ENCODE measurements at regions not wholly inside any gene's neighbourhood (a gene's known extent, or its start where the extent isn't known, plus 50 kb on each side); places are given as distances from the start of the nearest gene placed in this dataset.

DNA sequence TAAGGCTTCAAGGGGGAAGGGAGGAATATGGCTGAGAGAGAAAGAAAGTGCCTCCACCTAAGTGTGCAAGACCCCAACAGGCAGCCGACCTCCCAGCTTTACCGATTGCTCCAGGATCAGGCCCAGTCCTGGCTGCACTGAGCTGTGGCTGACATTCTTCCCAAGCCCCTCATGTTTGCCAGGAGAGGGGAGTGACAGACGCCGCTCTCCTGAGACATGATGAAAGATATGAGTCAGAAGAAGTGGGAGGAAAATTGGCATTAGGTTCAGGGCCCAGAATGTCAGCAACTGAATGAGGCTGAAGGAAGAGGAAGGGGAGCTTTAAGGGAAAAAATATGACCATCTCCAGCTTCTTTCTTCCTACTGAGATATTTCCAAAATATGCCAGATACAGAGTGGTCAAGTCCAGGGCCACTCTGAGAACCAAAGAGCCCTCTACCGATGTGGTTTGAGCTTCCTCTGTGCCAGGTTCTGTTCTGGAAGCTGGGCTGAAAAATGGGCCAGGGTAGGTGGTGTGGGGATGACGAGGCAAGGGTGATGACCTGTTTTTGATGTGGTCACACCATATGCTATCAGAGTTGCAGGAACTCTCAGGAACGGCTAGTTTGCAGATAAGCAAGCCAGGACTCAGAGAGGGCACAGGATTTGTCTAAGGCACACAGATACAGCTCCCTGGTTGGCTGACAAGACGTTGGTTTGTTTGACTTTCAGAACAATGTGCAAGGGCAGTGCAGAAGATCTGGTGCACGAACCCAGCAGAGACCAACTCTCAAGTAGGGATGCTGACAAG, 176.7 kb downstream of the SOX9 start:
- no peak for DNase-seq (ENCODE audit: low read depth in 3 of 3, low spot score in 1 of 3)

DNA sequence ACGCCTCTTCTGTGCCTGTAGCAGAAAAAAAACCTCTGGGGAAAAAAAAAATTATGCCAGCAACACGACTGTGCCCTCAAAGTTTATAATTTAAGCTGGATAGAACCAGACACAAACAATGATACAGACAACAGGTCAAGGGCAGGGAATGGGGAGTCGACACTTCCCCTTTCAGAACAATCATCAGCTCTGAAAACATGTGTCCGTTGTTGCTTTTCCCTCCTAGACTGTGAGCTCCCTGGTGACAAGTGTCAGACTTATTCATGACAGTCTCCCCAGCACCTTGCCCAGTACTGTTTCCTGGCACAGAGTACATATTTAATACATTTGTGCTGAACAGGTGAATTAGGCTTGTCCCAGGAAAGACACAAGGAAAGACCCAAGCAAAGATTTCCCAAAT, 178.3 kb downstream of the SOX9 start:
- no peak for DNase-seq (ENCODE audit: low read depth in 3 of 3, low spot score in 1 of 3)

DNA sequence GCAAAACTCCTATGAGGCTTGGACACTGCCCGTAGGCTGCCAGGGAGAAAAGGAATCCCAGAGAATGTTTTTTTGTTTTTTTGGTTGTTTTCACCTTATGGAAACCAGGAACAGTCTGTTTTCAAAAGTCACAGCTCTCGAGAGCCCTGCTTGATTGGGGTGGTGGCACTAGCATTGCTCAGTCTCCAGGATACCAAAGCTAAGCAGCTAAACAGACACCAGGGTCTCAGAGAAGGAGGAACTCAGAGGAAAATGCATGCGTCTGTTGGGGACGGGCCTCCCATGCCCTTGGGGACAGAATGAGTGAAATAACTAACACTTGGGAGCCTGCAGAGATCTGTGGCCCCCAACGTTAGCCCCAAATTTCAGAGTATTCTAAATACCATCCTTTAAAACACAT, 178.8 kb downstream of the SOX9 start:
- DNase-seq (ENCODE audit: low read depth in 3 of 3, low spot score in 1 of 3): no peak

DNA sequence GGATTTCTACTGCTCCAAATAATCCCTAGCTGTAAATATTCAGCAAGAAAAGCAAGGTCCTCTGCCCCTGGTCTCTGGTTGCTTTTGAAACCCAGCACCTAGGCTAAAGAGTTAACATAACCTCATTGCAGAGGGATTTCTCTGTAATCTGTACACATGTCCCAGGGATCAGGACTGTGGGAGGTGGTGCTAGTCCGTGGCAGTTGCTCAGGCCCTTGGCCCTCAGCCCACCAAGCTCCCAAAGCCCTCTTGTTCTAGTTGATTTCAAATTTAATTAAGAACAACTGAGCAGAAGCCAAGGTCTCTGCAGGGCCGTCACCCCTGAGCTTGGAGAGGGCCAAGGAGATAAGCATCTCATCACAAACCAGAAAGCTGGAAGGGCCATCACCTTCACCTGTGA, 181.1 kb downstream of the SOX9 start:
- no peak for DNase-seq (ENCODE audit: low read depth in 3 of 3, low spot score in 1 of 3)

DNA sequence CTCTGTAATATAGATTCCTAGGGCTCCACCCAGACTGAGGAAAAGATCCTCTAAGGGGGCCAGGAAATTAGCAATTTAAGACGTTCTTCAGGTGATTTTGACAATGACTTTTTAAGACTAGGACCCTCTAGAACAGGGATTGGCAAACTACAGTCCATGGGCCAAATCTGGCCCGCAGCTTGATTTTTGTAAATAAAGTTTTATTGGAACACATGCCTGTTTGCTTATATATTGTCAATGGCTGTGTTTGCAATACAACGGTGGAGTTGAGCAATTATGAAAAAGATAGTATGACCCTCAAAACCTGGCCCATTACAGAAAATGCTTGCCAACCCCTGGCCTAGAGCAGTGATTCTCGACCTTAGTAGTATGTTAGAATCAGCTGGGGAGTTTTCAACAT, 181.9 kb downstream of the SOX9 start:
- no peak for DNase-seq (ENCODE audit: low read depth in 3 of 3, low spot score in 1 of 3)

DNA sequence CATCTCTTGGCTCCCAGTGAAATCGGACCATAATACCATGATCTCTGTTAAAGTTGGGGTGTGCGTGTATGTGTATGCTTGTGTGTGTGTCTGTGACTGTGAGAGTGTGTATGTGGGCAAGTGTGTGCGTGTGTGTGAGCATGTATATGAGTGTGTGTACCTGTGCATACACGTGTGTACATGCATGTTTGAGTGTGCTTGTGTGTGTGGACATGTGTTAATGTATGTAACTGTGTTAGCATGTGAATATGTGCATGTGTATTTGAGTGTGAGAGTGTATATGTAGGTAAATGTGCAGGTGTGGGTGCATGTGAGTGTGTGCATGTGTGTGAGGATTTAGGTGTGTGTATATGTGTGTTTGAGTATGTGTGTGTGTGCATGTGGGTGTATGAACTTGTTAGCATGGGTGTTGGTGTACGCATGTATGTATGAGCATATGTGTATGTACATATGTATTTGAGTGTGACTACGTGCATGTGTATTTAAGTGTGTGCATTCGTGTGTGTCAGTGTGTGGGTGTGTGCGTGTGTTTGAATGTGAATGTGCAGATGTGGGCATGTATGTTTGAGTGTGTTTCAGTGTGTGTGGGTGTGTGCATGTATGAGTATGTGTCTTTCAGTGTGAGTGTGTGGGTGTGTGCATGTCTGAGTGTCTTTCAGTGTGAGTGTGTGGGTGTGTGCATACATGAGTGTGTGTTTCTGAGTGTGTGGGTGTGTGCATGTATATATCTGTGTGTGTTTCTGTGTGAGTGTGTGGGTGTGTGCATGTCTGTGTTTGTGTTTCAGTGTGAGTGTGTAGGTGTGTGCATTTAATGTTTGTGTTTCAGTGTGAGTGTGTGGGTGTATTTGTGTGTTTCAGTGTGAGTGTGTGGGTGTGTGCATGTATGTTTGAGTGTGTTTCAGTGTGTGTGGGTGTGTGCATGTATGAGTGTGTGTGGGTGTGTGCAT, 183.2 kb downstream of the SOX9 start:
- DNase-seq (ENCODE audit: low read depth in 3 of 3, low spot score in 1 of 3): no peak

DNA sequence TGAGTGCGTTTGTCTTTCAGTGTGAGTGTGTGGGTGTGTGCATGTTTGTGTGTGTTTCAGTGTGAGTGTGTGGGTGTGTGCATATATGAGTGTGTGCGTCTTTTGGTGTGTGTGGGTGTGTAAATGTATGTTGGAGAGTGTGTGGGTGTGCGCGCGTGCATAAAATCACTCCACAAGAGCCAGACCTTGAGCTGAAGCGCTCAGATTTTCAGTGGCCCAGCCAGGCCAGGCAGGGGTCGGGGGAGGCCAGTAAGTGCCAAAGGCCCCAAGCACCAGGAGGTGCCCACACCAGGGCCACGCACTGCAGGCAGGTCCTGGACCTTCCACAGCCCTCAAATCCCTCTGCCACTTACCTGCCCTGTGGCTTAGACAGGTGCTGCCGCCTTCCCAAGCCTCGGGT, 184.0 kb downstream of the SOX9 start:
- no peak for DNase-seq (ENCODE audit: low read depth in 3 of 3, low spot score in 1 of 3)

DNA sequence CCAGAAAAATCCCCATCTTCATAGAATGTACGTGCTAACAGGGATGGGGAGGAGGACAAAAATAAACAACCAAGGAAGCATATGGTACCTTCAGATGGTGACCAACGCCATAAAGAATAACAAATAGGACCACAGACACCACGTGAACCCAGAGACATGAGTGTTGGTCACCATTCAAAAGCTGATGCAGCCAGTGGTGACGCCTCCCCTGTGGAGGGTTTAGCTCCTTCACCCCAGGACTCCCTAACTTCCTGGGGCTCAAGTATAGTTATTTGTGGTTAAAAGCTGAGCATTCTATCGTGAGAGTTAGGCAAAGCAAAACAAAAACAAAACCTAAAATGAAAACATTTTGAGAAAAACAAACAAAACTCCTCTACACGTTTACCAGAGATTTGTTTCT, 184.7 kb downstream of the SOX9 start:
- no peak for DNase-seq (ENCODE audit: low read depth in 3 of 3, low spot score in 1 of 3)

DNA sequence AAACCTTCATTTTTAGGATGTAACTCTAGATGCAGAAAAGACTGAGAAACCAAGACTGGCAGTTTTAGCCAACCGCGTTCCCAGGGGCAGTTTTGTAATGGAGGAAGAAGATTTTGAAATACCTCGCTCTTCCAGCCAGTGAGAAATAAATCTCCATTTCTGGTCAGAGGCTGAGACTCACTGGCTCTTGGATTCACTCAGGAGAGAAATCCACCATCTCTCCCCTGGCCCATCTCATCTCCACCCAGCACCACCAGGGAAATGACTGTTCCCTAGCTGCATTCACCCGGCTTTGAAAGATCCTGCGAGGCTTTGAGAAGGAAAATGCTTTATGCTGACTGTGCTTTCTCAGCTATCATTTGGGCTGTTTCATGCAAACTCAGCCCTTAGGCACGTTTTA, 185.2 kb downstream of the SOX9 start:
- DNase-seq (ENCODE audit: low read depth in 3 of 3, low spot score in 1 of 3): no peak

DNA sequence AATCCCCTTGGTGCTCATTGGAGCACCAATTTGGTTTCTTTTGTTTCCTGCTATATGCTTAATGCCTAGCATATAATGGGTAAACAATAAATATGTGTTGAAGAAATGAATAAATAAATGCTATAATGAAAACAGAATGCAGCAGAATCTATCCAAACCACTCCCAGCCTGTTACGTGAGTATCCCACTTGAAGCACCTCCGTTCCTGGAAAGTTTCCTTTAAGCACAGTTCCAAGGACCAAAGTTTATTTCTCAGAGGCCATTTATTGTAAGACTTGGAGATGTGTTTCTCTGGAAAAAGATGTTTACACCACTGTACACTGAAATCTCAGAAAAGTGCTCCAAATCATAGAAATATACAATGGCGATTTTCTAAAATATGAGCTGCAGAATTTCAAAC, 187.0 kb downstream of the SOX9 start:
- DNase-seq (ENCODE audit: low read depth in 3 of 3, low spot score in 1 of 3): no peak

DNA sequence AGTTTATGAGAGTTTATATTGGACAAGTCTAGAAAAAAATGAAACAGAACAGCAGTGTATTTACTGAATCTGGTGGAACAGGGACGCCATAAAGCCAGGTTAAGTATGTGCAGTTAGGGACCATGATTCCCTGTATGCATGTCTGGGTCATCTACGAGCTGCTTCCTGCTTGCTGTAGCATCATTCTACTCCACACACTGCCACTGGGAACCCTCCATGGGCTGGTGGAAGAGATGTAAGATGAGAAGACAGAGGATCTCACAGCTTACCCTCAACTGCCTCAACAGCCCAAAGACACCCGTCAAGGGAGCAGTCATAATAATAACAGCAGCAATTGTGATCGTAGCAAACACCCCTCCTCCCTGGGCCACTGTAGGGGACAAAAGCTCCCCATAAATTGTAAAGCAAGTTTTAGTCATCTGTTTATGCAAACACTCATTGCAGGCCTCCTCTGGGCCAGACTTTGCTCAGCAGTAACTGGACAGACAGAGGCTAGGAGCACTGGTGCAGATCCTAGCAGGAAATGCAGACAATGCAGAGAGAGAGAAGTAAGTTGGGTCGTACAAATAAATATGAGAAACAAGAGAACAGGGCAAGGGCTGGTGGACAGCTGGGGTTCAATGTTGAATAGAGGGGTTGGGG, 188.0 kb downstream of the SOX9 start:
- DNase-seq (ENCODE audit: low read depth in 3 of 3, low spot score in 1 of 3): no peak

DNA sequence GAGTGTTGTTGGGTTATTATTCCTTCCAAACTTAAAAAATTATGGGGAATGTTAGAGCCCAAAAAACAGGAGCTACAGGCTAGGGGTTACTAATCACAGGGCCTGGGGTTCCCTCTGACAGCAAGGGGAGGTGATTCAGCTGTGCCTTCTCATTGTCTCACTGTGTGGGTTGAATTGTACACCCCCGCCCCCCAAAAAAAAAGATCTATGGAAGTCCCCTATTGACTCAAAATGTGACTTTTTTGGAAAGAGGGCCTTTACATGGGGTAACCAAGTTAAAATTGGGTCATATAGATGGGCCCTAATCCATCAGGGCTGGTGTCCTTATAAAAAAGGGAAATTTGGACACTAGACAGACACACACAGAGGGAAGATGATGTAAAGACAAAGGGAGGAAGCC, 190.2 kb downstream of the SOX9 start:
- no peak for DNase-seq (ENCODE audit: low read depth in 3 of 3, low spot score in 1 of 3)

DNA sequence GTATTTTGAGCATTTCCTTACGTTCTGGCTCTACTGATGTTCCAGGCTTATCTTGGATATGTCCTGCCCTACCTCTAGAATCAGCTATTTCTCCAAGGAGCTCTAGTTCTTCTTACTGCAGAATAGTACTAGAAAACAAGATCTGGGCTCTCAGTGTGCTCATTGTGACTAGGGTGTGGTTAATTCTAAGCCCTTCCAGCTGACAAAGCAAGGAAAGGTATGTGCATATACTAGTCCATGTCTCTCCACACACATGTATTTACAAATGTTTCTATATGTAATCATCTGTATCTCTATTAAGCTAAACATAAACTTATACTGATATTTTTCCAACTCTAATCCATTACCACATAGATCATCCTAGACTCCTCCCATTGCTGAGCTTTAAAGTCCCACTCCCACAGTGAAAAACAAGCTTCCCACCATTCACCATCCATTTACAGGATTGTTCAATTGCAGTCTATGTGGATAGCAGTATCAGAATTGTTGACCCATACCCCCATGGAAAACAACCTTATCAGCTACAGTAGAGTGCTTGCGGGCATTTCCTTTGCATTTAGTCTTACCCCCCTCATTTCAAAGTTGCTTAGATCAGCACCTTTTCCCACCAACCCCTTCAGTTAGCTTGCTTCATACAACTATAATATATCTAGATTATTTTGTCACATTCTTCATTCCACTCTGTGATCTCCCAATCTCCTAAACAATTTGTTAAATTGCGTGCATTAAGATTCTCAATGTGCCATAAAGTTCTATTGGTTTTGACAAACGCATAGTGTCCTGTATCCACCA, 194.5 kb downstream of the SOX9 start:
- DNase-seq (ENCODE audit: low read depth in 3 of 3, low spot score in 1 of 3): no peak

DNA sequence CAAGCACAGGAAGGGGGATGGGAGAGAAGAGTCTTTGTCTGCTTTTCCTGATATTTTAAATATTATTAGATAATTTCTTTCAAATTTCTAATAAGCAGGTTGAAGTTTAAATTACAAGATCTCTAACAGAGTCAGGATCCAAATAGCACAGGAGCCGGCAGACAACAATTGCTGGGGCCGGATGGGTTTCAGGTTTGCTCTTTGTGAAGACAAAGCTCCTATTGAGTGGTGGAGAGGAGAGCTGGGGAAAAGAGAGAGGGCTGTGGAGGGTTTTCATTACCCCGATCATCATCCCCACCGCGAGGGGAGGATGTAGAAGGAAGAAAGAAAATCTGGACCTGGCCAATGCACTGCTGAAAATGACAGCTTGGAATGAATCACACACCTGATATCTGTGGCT, 197.3 kb downstream of the SOX9 start:
- no peak for DNase-seq (ENCODE audit: low read depth in 3 of 3, low spot score in 1 of 3)

DNA sequence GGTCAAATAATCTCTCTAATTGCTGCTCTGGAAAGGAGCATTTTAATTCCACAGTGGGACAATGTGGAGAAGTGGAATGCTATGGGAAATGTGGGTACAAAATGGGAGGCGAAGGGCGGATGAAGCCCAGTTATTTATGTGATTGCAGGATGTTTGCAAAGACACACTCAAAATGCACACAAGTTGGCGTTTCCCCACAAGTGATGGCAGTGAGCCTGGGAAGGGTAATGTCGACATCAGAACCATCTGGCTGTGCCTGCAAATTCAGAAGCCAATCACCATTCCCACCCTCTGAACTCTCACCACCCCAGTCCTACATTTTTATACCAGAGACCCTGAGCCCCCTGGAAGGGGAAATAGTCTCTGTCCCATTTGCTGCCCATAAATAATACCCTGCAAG, 201.1 kb downstream of the SOX9 start:
- no peak for DNase-seq (ENCODE audit: low read depth in 3 of 3, low spot score in 1 of 3)

DNA sequence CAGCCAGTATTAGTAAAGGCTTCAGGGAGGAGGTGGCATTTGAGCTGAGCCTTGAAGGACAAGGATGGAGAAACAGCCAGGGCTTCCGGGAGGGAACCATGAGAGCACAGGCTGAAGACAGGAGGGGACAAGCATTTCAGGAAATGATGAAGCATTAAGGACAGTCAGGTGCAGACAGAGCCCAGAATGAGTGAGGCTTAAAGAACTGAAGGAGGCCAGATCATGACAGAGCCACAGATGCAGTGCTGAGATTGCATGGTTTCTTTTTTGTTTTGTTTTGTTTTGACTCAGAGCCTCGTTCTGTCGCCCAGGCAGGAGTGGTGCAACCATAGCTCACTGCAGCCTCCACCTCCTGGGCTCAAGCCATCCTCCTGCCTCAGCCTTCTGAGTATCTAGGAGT, 211.5 kb downstream of the SOX9 start:
- DNase-seq (ENCODE audit: low read depth in 3 of 3, low spot score in 1 of 3): no peak

DNA sequence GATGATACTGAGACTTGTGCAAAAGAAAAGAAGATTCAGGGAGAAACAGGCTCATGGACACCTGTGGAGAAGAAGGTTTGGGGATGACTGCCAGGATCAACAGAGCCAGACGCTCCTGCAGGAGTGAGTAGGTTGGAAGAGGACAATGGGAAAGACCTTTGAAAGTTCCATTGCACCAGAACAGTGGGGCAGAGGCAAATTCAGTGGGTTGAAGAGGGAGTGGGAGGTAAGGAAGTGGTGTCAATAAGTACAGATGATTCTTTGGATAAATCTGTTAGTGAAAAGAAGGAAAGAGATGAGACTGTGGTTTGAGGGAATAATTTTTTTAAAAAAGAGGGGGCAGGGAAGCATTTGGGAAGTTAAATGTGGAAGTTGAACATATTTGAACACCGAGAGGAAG, 212.8 kb downstream of the SOX9 start:
- no peak for DNase-seq (ENCODE audit: low read depth in 3 of 3, low spot score in 1 of 3)

DNA sequence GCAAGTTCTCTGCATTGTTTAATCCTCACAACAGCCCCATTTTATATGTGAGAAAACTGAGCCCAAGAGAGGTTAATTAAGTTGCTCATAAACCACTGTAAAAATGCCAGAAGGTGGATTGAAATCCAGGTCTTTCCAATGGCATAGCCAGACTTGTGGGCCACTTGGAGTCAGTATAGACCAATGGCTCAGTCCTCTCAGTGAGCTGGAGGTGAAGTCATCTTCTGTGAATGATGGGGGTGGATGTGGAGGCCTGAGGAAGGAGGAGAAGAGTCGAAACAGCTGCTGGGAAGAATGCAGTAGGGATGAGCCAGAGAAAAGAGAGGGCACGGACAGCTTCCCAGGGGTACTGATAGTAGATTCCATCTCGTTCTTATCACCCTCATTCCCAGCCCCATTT, 213.4 kb downstream of the SOX9 start:
- no peak for DNase-seq (ENCODE audit: low read depth in 3 of 3, low spot score in 1 of 3)

DNA sequence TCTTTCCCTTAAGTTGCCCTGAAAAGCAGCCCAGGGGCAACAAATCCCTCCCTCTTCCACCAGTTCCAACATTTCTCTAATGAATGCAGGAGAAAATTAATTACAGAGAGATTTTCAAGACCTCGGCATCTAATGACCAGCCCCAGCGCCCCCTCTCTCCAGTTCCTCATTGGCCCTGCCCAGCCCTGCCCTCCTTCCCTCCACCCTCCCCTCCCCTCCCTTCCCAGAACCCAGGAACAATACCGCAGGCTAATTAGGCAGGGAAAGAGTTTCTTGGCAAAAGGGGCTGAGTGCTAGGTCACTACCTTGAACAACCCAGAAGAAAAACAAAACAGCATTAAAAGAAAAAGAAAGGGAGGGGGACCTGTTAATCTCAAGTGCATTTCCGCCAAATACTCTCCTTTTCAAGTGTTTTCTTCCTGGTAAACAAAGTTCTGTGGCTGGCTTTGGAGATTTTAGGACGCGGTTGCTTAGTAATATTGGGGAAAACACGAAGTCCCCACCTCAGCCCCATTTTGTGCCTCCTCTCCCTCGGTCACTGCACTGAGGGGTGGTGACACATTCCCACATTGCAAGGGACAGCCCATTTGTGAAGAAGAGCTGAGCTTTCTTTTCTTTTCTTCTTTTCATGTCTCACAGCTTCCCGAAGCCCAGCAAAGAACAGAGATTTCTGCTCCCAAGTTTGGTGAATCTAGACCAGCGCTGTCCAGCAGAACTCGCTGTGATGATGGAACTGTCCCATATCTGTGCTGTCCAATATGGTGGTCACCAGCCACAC, 215.4 kb downstream of the SOX9 start:
- DNase-seq (ENCODE audit: low read depth in 3 of 3, low spot score in 1 of 3): no peak

DNA sequence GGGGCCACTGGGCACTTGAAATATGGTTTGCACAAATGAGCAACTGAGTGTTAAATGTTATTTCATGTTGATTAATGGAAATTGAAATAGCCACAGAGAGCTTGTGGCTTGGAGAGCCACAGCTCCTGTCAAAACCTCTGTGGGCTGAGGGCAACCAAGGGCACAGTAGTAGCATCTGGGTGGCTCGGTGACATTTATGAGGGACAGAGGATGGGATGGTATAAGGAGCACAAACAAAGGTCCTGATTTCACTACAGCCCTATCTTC, 215.9 kb downstream of the SOX9 start:
- no peak for DNase-seq (ENCODE audit: low read depth in 3 of 3, low spot score in 1 of 3)

DNA sequence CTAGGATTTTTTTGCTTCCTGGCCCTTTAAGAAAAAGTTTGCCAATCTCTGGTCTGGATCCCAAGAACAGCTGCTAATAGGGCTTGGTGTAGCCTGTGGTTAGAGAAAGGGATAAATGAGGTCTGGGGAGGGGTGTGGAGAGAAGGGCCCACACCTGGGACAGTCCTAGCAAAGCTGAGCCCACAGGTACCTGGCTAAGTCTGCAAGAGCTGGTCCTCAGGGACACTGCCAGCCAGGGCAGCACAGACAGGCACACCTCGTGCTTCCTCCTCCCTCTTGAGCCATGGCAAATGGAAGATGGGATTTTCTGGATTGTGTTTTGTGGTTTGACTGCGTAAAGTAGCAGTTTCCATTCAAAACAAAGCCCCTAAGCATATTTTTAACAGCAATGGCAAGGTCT, 217.5 kb downstream of the SOX9 start:
- DNase-seq (ENCODE audit: low read depth in 3 of 3, low spot score in 1 of 3): no peak
